Right atrium auricular region (tissue), 2 donors: ENCODE measurements at regions not wholly inside any gene's neighbourhood (a gene's known extent, or its start where the extent isn't known, plus 50 kb on each side); places are given as distances from the start of the nearest gene placed in this dataset.

ENCODE experiments used
- DNase-seq: peaks from one replicate; pipeline ENCODE4 v3.0.0-alpha.2; 2019; ENCODE audit warnings: low spot score
- H3K27ac ChIP-seq, 2 donors: fragments of 200-600 bp; sonication (generic); 1 replicate in 1 of 2; 2 replicates in 1 of 2; pipeline ENCODE4 v1.5.1; 2016 to 2019
- H3K27me3 ChIP-seq, 2 donors: fragments of 200-600 bp; sonication (generic); one replicate each; pipeline versions ENCODE4 v1.5.1 to v1.6.0; 2017 to 2019
- H3K36me3 ChIP-seq: fragments of 200-600 bp; sonication (generic); one replicate; pipeline ENCODE4 v1.5.1; 2016
- H3K4me1 ChIP-seq, 2 donors: fragments of 200-600 bp; sonication (generic); one replicate each; pipeline versions ENCODE4 v1.5.1 to v1.6.0; 2017 to 2019
- H3K4me3 ChIP-seq, 2 donors: fragments of 200-600 bp; sonication (generic); 1 replicate in 1 of 2; 2 replicates in 1 of 2; pipeline ENCODE4 v1.5.1; 2017 to 2019; ENCODE audit warnings: mild to moderate bottlenecking in 1 of 2, moderate library complexity in 1 of 2
- H3K9me3 ChIP-seq, 2 donors: fragments of 200-600 bp; sonication (generic); one replicate each; pipeline ENCODE4 v1.5.1; 2019
- CTCF ChIP-seq, 2 donors: fragments of 200-600 bp; sonication (generic); IDR thresholded peaks; one replicate each; pipeline ENCODE4 v1.5.1; 2019; ENCODE audit warnings: antibody characterized with exemption in 2 of 2

- Histone ChIP-seq H3K27me3 (no peaks in the 10 kb centered on the region), H3K36me3 (no peaks in the 10 kb centered on the region), H3K4me1 (peaks cover 2 to 15% of the 10 kb centered on the region in 2 donors), H3K27ac (no peak overlapping the region), H3K4me3 (no peak overlapping the region), H3K9me3 (no peaks in the 10 kb centered on the region)
- no peak for DNase-seq
- TF ChIP-seq CTCF (IDR thresholded peaks at IDR 0.05) = no peak
Measured at GRCh38 chr5:139740138-139740991, 55.2 kb upstream of the PSD2 start.

GRCh38 chr5:139740992-139741672, 54.5 kb upstream of the PSD2 start:
- TF ChIP-seq CTCF (IDR thresholded peaks at IDR 0.05) = no peak
- DNase-seq = no peak
- H3K27ac ChIP-seq = no peak overlapping the region
- H3K36me3 ChIP-seq = no peaks in the 10 kb centered on the region
- no peak overlapping the region for H3K4me3 ChIP-seq
- H3K9me3 ChIP-seq = no peaks in the 10 kb centered on the region
- no peaks in the 10 kb centered on the region for H3K27me3 ChIP-seq
- H3K4me1 ChIP-seq = peaks cover 6 to 22% of the 10 kb centered on the region in 2 donors

GRCh38 chr5:139741823-139742172, 53.8 kb upstream of the PSD2 start:
- peaks cover 6 to 29% of the 10 kb centered on the region in 2 donors for H3K4me1 ChIP-seq
- DNase-seq = no peak
- TF ChIP-seq CTCF (IDR thresholded peaks at IDR 0.05) = no peak

GRCh38 chr5:139742173-139742903, 53.3 kb upstream of the PSD2 start:
- no peak for TF ChIP-seq CTCF (IDR thresholded peaks at IDR 0.05)
- Histone ChIP-seq H3K27ac (no peak overlapping the region), H3K9me3 (no peaks in the 10 kb centered on the region), H3K4me1 (peaks cover 6 to 34% of the 10 kb centered on the region in 2 donors), H3K4me3 (no peak overlapping the region), H3K36me3 (no peaks in the 10 kb centered on the region), H3K27me3 (no peaks in the 10 kb centered on the region)
- no peak for DNase-seq

More at GRCh38 chr5:139741823-139742172, 53.8 kb upstream of the PSD2 start:
- Histone ChIP-seq H3K4me3 (no peak overlapping the region), H3K36me3 (no peaks in the 10 kb centered on the region), H3K9me3 (no peaks in the 10 kb centered on the region), H3K27me3 (no peaks in the 10 kb centered on the region), H3K27ac (no peak overlapping the region)

GRCh38 chr5:139743001-139743771, 52.4 kb upstream of the PSD2 start:
- Histone ChIP-seq H3K9me3 (no peaks in the 10 kb centered on the region), H3K4me1 (peaks cover 6 to 42% of the 10 kb centered on the region in 2 donors), H3K4me3 (no peak overlapping the region), H3K27ac (no peak overlapping the region), H3K27me3 (no peaks in the 10 kb centered on the region), H3K36me3 (no peaks in the 10 kb centered on the region)
- DNase-seq = no peak
- TF ChIP-seq CTCF (IDR thresholded peaks at IDR 0.05) = no peak
